Upper lobe of right lung (tissue), 1 donor: ENCODE measurements at regions not wholly inside any gene's neighbourhood (a gene's known extent, or its start where the extent isn't known, plus 50 kb on each side); places are given as distances from the start of the nearest gene placed in this dataset.

Experiments used
- ATAC-seq: fragments of 200-7000 bp; cut with Tn5 transposase; one replicate; pipeline ENCODE4 v1.9.1; 2020; ENCODE audit warnings: mild to moderate bottlenecking, moderate library complexity
- DNase-seq: peaks from one replicate; pipeline ENCODE4 v3.0.0-alpha.2; 2020
- H3K27ac ChIP-seq: fragments of 200-600 bp; one replicate; pipeline ENCODE4 v1.8.0; 2022
- H3K27me3 ChIP-seq: fragments of 200-600 bp; one replicate; pipeline ENCODE4 v1.8.0; 2022; ENCODE audit warnings: mild to moderate bottlenecking
- H3K36me3 ChIP-seq: fragments of 200-600 bp; one replicate; pipeline ENCODE4 v1.8.0; 2022
- H3K4me1 ChIP-seq: fragments of 200-600 bp; one replicate; pipeline ENCODE4 v1.8.0; 2022
- H3K4me3 ChIP-seq: fragments of 200-600 bp; one replicate; pipeline ENCODE4 v1.8.0; 2022; ENCODE audit warnings: mild to moderate bottlenecking
- H3K9me3 ChIP-seq: fragments of 200-600 bp; one replicate; pipeline ENCODE4 v1.8.0; 2022
- intact Hi-C: fragments of 100-400 bp; cut with DNase I; formaldehyde crosslinking; loops from one replicate; pipeline ENCODE4 v1.11.0; 2022
- TF ChIP-seq, protein P1 (sequence below): fragments of 200-600 bp; IDR thresholded peaks from one replicate; pipeline ENCODE4 v1.8.0; 2022; ENCODE audit warnings: antibody characterized with exemption
- donor health status: DM: no; HTN: yes; CAD: no; lungs with severe emphysema.

DNA sequence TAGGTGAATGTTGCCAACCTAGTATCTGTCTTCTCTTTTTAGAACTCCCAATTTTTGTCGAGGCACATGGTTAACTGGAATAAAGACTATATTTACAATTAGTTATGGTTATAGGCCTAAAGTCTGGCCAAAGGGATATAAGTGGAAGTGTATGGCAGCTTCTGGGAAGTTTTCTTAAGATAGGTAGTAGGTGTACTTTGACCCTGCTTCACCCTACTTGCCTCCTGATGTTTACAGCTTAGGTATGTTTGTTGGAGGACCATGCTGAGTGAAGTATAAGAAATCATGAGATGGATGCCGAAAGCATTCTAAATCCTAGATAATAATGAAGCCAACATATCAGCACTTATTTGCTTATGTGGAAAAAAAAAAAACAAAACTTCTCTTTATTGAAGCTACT is 272.1 kb downstream of the S1PR1 start:
- Histone ChIP-seq H3K4me3 (no peak overlapping the region), H3K9me3 (no peaks in the 10 kb centered on the region), H3K4me1 (no peaks in the 10 kb centered on the region), H3K36me3 (no peaks in the 10 kb centered on the region), H3K27ac (no peak overlapping the region), H3K27me3 (no peaks in the 10 kb centered on the region)
- no peak for ATAC-seq
- intact Hi-C loops: no loop called here
- TF ChIP-seq, protein P1, sequence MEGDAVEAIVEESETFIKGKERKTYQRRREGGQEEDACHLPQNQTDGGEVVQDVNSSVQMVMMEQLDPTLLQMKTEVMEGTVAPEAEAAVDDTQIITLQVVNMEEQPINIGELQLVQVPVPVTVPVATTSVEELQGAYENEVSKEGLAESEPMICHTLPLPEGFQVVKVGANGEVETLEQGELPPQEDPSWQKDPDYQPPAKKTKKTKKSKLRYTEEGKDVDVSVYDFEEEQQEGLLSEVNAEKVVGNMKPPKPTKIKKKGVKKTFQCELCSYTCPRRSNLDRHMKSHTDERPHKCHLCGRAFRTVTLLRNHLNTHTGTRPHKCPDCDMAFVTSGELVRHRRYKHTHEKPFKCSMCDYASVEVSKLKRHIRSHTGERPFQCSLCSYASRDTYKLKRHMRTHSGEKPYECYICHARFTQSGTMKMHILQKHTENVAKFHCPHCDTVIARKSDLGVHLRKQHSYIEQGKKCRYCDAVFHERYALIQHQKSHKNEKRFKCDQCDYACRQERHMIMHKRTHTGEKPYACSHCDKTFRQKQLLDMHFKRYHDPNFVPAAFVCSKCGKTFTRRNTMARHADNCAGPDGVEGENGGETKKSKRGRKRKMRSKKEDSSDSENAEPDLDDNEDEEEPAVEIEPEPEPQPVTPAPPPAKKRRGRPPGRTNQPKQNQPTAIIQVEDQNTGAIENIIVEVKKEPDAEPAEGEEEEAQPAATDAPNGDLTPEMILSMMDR: no peak
- no peak for DNase-seq

DNA sequence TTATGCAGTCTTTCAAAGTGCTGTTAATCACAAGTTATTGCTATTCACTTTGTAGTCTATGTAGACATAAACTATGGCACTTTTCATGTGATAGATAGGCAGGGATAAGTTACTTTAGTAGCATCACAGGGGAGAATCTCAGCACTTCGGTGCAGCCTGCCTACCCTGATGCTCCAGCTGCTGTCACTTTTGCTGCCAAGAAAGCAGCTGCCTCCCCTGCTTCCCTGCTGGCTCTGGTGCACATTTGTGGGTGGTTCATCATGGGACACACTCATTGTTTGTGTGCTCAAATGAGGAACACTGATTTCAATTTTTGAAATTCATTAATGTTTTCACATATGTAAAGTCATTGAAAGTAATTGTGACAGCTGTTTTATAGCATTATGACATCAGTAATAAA is 272.6 kb downstream of the S1PR1 start:
- Histone ChIP-seq H3K4me3 (no peak overlapping the region), H3K4me1 (no peaks in the 10 kb centered on the region), H3K36me3 (no peaks in the 10 kb centered on the region), H3K9me3 (no peaks in the 10 kb centered on the region), H3K27ac (no peak overlapping the region), H3K27me3 (no peaks in the 10 kb centered on the region)
- TF ChIP-seq, protein P1: no peak
- no peak for ATAC-seq
- DNase-seq: no peak
- intact Hi-C loops: no loop called here

DNA sequence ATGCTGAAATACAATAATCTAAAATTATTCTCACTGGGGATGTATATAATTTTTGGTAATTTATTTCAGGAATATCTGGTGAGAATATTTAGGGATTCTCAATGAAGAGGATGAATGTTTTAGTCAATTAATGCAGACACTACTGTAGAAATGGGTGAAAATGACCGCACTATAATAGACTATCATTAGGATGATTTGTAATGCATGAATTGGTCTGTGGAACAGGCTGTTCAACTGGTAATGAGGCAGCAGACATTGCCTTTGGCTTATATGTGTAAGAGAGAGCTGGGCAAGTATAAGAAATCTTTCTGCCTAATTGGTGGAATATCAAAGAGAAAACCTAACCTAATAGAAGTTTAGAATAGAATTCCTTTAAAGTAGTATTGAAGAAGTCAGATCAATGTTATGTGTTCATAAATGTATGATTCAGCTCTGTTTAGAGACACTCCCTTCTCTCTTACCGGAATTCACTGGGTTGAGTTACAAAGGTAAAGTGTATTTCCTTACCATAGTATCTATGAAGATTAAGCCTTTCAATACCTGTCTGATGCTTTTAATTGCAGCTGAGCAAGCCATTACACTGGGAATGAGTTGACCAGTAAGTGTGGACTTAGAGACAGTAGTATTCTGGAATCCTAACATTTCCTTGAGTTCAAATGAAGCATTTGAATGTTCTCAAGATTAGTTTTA is 274.5 kb downstream of the S1PR1 start:
- TF ChIP-seq, protein P1: no peak
- Histone ChIP-seq H3K27ac (no peak overlapping the region), H3K4me1 (no peaks in the 10 kb centered on the region), H3K27me3 (no peaks in the 10 kb centered on the region), H3K36me3 (no peaks in the 10 kb centered on the region), H3K9me3 (no peaks in the 10 kb centered on the region), H3K4me3 (no peak overlapping the region)
- DNase-seq (no peak), ATAC-seq (no peak)
- intact Hi-C loops: no loop called here

DNA sequence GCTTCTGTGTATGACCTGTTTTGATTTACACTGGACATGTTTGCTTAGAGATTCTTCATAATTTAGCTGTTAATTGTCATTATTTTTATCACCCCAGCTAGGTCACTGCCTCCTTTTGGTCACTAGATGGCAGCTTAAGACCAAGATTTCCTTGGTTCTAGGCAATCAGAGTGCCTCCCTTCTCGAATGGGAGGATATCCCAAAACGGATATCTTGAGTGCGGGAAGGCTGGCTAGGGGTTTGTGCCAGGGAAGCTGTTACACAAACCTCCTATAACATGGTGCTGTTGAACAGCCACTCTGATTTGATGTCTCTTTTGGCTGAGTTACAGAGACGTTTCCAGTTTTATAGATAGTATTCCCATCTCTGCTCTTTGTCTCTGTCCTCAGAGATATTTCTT is 283.5 kb downstream of the S1PR1 start:
- peak; percentile 85 for ATAC-seq
- DNase-seq: no peak
- no peaks in the 10 kb centered on the region for H3K36me3 ChIP-seq
- intact Hi-C loops: no loop called here
- no peak overlapping the region for H3K27ac ChIP-seq
- no peaks in the 10 kb centered on the region for H3K9me3 ChIP-seq
- H3K4me1 ChIP-seq: no peaks in the 10 kb centered on the region
- TF ChIP-seq, protein P1: peak; percentile 64
- no peak overlapping the region for H3K4me3 ChIP-seq
- no peaks in the 10 kb centered on the region for H3K27me3 ChIP-seq

DNA sequence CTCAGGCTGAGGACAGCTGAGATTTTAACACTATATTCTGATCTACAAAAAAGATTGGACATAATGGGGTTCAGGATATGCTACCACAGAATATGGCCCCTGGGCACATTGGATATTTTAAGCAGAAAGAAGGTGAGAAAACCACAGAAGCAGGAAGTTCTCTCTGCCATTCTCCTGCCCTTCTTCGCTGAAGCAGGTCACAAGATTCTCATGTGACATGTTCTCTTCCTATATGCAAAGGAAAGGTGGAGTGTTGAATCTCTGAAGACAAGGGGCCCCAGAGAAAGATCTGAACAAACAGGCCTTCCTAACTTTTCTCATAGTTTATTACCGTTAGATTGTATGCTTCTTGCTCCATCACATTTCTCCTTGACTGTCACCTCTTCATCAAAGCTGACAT is 285.7 kb downstream of the S1PR1 start:
- TF ChIP-seq, protein P1: no peak
- no peaks in the 10 kb centered on the region for H3K27me3 ChIP-seq
- no peak for DNase-seq
- no peak overlapping the region for H3K27ac ChIP-seq
- H3K4me1 ChIP-seq: no peaks in the 10 kb centered on the region
- no peaks in the 10 kb centered on the region for H3K36me3 ChIP-seq
- H3K4me3 ChIP-seq: no peak overlapping the region
- intact Hi-C loops: no loop called here
- no peaks in the 10 kb centered on the region for H3K9me3 ChIP-seq
- no peak for ATAC-seq

DNA sequence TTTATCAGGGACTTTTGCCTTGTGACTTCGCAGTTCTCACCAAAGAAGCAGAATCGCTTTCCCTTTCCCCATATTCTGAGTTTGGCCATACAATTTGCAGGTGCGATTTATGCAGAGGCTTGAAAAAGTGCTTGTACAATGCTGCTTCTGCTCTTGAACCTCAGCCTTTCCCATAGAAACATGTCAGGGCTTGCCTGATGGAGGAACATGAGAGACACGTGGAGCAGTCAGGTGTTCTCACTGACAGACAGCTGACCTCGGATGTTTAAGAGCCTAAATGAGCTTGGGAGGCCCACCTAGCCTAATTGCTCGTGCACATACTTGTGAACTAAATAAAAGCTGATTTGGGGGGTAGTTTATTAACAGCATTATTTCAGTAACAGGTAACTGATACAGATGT is 290.0 kb downstream of the S1PR1 start:
- no peak for ATAC-seq
- intact Hi-C loops: no loop called here
- TF ChIP-seq, protein P1: no peak

More for the DNA sequence above, 290.0 kb downstream of the S1PR1 start:
- Histone ChIP-seq H3K27ac (no peak overlapping the region), H3K9me3 (no peaks in the 10 kb centered on the region), H3K4me1 (no peaks in the 10 kb centered on the region), H3K4me3 (no peak overlapping the region), H3K27me3 (no peaks in the 10 kb centered on the region), H3K36me3 (no peaks in the 10 kb centered on the region)
- DNase-seq: no peak
